Ascending aorta (tissue), 2 donors: ENCODE measurements at regions not wholly inside any gene's neighbourhood (a gene's known extent, or its start where the extent isn't known, plus 50 kb on each side); places are given as distances from the start of the nearest gene placed in this dataset.
A peak's percentile ranks its signal among the peaks of the same experiment; 100 is the strongest.

ENCODE experiments used
- DNase-seq, 2 donors: peaks; one replicate each; pipeline ENCODE4 v3.0.0-alpha.2; 2019; ENCODE audit warnings: low spot score in 2 of 2
- H3K27ac ChIP-seq, 2 donors: fragments of 200-600 bp; sonication (generic); one replicate each; pipeline ENCODE4 v1.5.1; 2016 to 2017; ENCODE audit warnings: mild to moderate bottlenecking in 1 of 2
- H3K27me3 ChIP-seq: fragments of 200-600 bp; sonication (generic); one replicate; pipeline ENCODE4 v1.5.1; 2017
- H3K36me3 ChIP-seq, 2 donors: fragments of 200-600 bp; sonication (generic); one replicate each; pipeline ENCODE4 v1.5.1; 2016
- H3K4me1 ChIP-seq, 2 donors: fragments of 200-600 bp; sonication (generic); one replicate each; pipeline ENCODE4 v1.5.1; 2016 to 2017; ENCODE audit warnings: mild to moderate bottlenecking in 1 of 2
- H3K4me3 ChIP-seq, 2 donors: fragments of 200-600 bp; sonication (generic); one replicate each; pipeline ENCODE4 v1.5.1; 2016 to 2017; ENCODE audit warnings: mild to moderate bottlenecking in 1 of 2
- H3K9me3 ChIP-seq, 2 donors: fragments of 200-600 bp; sonication (generic); one replicate each; pipeline ENCODE4 v1.5.1; 2016
- intact Hi-C: fragments of 100-400 bp; cut with DNase I; formaldehyde crosslinking; loops from one replicate; pipeline ENCODE4 v1.15.1; 2023
- TF ChIP-seq, protein P1 (sequence below), 3 experiments: fragments of 200-600 bp in 2 of 3; fragments of 450-650 bp in 1 of 3; sonication (generic) in 2 of 3; IDR thresholded peaks; one replicate each; pipeline ENCODE4 v1.5.1; 2016 to 2019; ENCODE audit warnings: antibody characterized with exemption in 3 of 3, mild to moderate bottlenecking in 1 of 3, moderate library complexity in 1 of 3

GRCh38 chr1:229088711-229089110 lies 182.2 kb upstream of the RAB4A start:
- H3K4me3 ChIP-seq, result no peak overlapping the region
- H3K27me3 ChIP-seq, result no peaks in the 10 kb centered on the region
- no peaks in the 10 kb centered on the region for H3K36me3 ChIP-seq
- peaks cover 6 to 47% of the 10 kb centered on the region in 2 donors for H3K4me1 ChIP-seq
- peak overlapping the region in 1 of 2 donors; percentile 84 for H3K27ac ChIP-seq
- peak in 1 of 2 donors; percentile 51 for DNase-seq
- H3K9me3 ChIP-seq, result no peaks in the 10 kb centered on the region
- intact Hi-C loops, result loop anchor here (5.0 kb wide), 2 partner anchors 186 to 351 kb away; partner anchors contain the start of gene RHOU
- TF ChIP-seq, protein P1, sequence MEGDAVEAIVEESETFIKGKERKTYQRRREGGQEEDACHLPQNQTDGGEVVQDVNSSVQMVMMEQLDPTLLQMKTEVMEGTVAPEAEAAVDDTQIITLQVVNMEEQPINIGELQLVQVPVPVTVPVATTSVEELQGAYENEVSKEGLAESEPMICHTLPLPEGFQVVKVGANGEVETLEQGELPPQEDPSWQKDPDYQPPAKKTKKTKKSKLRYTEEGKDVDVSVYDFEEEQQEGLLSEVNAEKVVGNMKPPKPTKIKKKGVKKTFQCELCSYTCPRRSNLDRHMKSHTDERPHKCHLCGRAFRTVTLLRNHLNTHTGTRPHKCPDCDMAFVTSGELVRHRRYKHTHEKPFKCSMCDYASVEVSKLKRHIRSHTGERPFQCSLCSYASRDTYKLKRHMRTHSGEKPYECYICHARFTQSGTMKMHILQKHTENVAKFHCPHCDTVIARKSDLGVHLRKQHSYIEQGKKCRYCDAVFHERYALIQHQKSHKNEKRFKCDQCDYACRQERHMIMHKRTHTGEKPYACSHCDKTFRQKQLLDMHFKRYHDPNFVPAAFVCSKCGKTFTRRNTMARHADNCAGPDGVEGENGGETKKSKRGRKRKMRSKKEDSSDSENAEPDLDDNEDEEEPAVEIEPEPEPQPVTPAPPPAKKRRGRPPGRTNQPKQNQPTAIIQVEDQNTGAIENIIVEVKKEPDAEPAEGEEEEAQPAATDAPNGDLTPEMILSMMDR (IDR thresholded peaks at IDR 0.05), result no peak

- Histone ChIP-seq H3K9me3 (no peaks in the 10 kb centered on the region), H3K27ac (peak overlapping the region; percentile 31 to 70), H3K36me3 (no peaks in the 10 kb centered on the region), H3K27me3 (no peaks in the 10 kb centered on the region), H3K4me1 (peaks cover 6 to 47% of the 10 kb centered on the region in 2 donors), H3K4me3 (no peak overlapping the region)
- TF ChIP-seq, protein P1 (IDR thresholded peaks at IDR 0.05), result no peak
- intact Hi-C loops, result loop anchor here (5.0 to 10.0 kb wide), 3 partner anchors 135 to 352 kb away; partner anchors contain the start of gene RHOU
- DNase-seq, result peak in 1 of 2 donors; percentile 47
Measured at GRCh38 chr1:229089586-229090208, 181.2 kb upstream of the RAB4A start.

DNA sequence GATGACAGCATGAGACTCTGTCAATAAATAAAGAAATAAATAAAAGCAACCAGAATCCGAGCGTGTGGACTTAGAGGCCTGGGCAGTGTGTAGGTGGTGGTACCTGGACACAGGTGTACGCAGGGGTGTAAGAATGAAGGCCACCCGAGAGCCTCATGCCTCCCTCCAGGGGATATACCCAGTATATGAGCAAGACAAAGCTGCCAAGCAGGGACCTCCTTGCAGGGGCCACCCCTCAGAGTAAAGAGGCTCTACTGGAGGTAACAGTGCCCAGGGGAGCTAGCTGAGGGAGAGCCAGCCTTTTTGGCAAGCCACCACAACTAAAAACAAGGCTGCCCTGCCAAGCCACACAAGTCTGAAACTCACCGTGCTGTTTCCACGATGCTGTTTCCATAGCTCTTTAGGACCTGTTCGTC lies 179.2 kb upstream of the RAB4A start:
- peak in 1 of 2 donors; percentile 80 for DNase-seq
- intact Hi-C loops, result loop anchor here (10.0 kb wide), 1 partner anchor 133 kb away; no protein-coding TSS in a partner anchor
- H3K27ac ChIP-seq, result peak overlapping the region; percentile 70 to 74
- no peaks in the 10 kb centered on the region for H3K9me3 ChIP-seq
- TF ChIP-seq, protein P1 (IDR thresholded peaks at IDR 0.05), result no peak
- no peaks in the 10 kb centered on the region for H3K27me3 ChIP-seq
- no peaks in the 10 kb centered on the region for H3K36me3 ChIP-seq
- H3K4me1 ChIP-seq, result peaks cover 6 to 35% of the 10 kb centered on the region in 2 donors
- no peak overlapping the region for H3K4me3 ChIP-seq

- no peak overlapping the region for H3K4me3 ChIP-seq
- TF ChIP-seq, protein P1 (IDR thresholded peaks at IDR 0.05), result no peak
- intact Hi-C loops, result loop anchor here (10.0 kb wide), 1 partner anchor 132 kb away; no protein-coding TSS in a partner anchor
- no peaks in the 10 kb centered on the region for H3K9me3 ChIP-seq
- peak overlapping the region; percentile 70 to 74 for H3K27ac ChIP-seq
- peak in 1 of 2 donors; percentile 52 for DNase-seq
- H3K4me1 ChIP-seq, result peaks cover 4 to 26% of the 10 kb centered on the region in 2 donors
- no peaks in the 10 kb centered on the region for H3K36me3 ChIP-seq
- H3K27me3 ChIP-seq, result no peaks in the 10 kb centered on the region
Measured at GRCh38 chr1:229092377-229093237, 178.3 kb upstream of the RAB4A start.

- Histone ChIP-seq H3K27me3 (no peaks in the 10 kb centered on the region), H3K4me3 (no peak overlapping the region), H3K36me3 (no peaks in the 10 kb centered on the region), H3K4me1 (peaks cover 0 to 21% of the 10 kb centered on the region in 2 donors), H3K9me3 (no peaks in the 10 kb centered on the region), H3K27ac (peak overlapping the region; percentile 70 to 74)
- TF ChIP-seq, protein P1 (IDR thresholded peaks at IDR 0.05), result no peak
- peak in 1 of 2 donors; percentile 19 for DNase-seq
- intact Hi-C loops, result loop anchor here (10.0 kb wide), 1 partner anchor 132 kb away; no protein-coding TSS in a partner anchor
Measured at GRCh38 chr1:229093238-229093540, 177.7 kb upstream of the RAB4A start.
